Activated T-cell treated with anti-CD3 and anti-CD28 coated beads for 24 hours (primary cell): ENCODE measurements at regions not wholly inside any gene's neighbourhood (a gene's known extent, or its start where the extent isn't known, plus 50 kb on each side); places are given as distances from the start of the nearest gene placed in this dataset.
"Not testable (repeated sequence)": the region's sequence is repeated elsewhere in the genome, so short reads cannot be mapped to it uniquely, and the experiment has no call there.

ENCODE experiments used
- DNase-seq: peaks from one replicate; pipeline ENCODE4 v3.0.0-alpha.2; 2020; ENCODE audit warnings: low read depth

GRCh38 chr6:141391135-141391534, 741.6 kb upstream of the GJE1 start:
- not testable (repeated sequence) for DNase-seq

GRCh38 chr6:141388666-141389065, 744.1 kb upstream of the GJE1 start:
- DNase-seq, result no peak

- DNase-seq, result no peak
Measured at GRCh38 chr6:141370438-141370837, 762.3 kb upstream of the GJE1 start.

GRCh38 chr6:141366796-141367195, 765.9 kb upstream of the GJE1 start:
- DNase-seq, result not testable (repeated sequence)

- DNase-seq, result no peak
Measured at GRCh38 chr6:141364694-141365093, 768.0 kb upstream of the GJE1 start.

- no peak for DNase-seq
Measured at GRCh38 chr6:141364232-141364631, 768.5 kb upstream of the GJE1 start.

GRCh38 chr6:141361559-141361958, 771.2 kb upstream of the GJE1 start:
- DNase-seq, result no peak

- no peak for DNase-seq
Measured at GRCh38 chr6:141359953-141360352, 772.8 kb upstream of the GJE1 start.

GRCh38 chr6:141354191-141354955, 778.4 kb upstream of the GJE1 start:
- no peak for DNase-seq

GRCh38 chr6:141351721-141352120, 781.0 kb upstream of the GJE1 start:
- no peak for DNase-seq

- no peak for DNase-seq
Measured at GRCh38 chr6:141349710-141350109, 783.0 kb upstream of the GJE1 start.

GRCh38 chr6:141347906-141348492, 784.7 kb upstream of the GJE1 start:
- no peak for DNase-seq

- no peak for DNase-seq
Measured at GRCh38 chr6:141347086-141347485, 785.6 kb upstream of the GJE1 start.

- DNase-seq, result no peak
Measured at GRCh38 chr6:141346535-141346934, 786.2 kb upstream of the GJE1 start.

- DNase-seq, result no peak
Measured at GRCh38 chr6:141337191-141337590, 795.5 kb upstream of the GJE1 start.

GRCh38 chr6:141335477-141336273, 797.0 kb upstream of the GJE1 start:
- no peak for DNase-seq

GRCh38 chr6:141326925-141327324, 805.8 kb upstream of the GJE1 start:
- no peak for DNase-seq

GRCh38 chr6:141326426-141326825, 806.3 kb upstream of the GJE1 start:
- DNase-seq, result peak; percentile 51

GRCh38 chr6:141321493-141322347, 811.0 kb upstream of the GJE1 start:
- no peak for DNase-seq

GRCh38 chr6:141316236-141316635, 816.5 kb upstream of the GJE1 start:
- no peak for DNase-seq

- no peak for DNase-seq
Measured at GRCh38 chr6:141313986-141314385, 818.7 kb upstream of the GJE1 start.

GRCh38 chr6:141309295-141309694, 823.4 kb upstream of the GJE1 start:
- no peak for DNase-seq
